ENCODE measurements at regions not wholly inside any gene's neighbourhood (a gene's known extent, or its start where the extent isn't known, plus 50 kb on each side); places are given as distances from the start of the nearest gene placed in this dataset.

GRCh38 chr20:40547483-40548091 lies 141.4 kb downstream of the MAFB start:
- H3K9ac ChIP-seq = no peak overlapping the region
- H2AFZ ChIP-seq = no peak overlapping the region

GRCh38 chr20:40545478-40545877 lies 143.6 kb downstream of the MAFB start:
- Histone ChIP-seq H3K9me3 (ENCODE audit: control insufficient read depth, low read length) (no peaks in the 10 kb centered on the region), H3K4me1 (no peaks in the 10 kb centered on the region), H3K9ac (no peak overlapping the region), H3K27me3 (ENCODE audit: control insufficient read depth, insufficient read depth, low read length) (no peaks in the 10 kb centered on the region), H3K36me3 (ENCODE audit: control insufficient read depth, insufficient read depth, low read length) (no peaks in the 10 kb centered on the region), H3K79me2 (no peaks in the 10 kb centered on the region), H3K4me2 (ENCODE audit: low read length) (no peak overlapping the region), H3K27ac (no peak overlapping the region), H3K4me3 (ENCODE audit: low read depth, low read length) (no peak overlapping the region), H2AFZ (no peak overlapping the region)
- TF ChIP-seq CTCF (IDR thresholded peaks at IDR 0.05) = no peak

More at GRCh38 chr20:40547483-40548091, 141.4 kb downstream of the MAFB start:
- Histone ChIP-seq H3K27ac (no peak overlapping the region), H3K4me3 (ENCODE audit: low read depth, low read length) (no peak overlapping the region), H3K27me3 (ENCODE audit: control insufficient read depth, insufficient read depth, low read length) (no peaks in the 10 kb centered on the region), H3K9me3 (ENCODE audit: control insufficient read depth, low read length) (no peaks in the 10 kb centered on the region), H3K36me3 (ENCODE audit: control insufficient read depth, insufficient read depth, low read length) (no peaks in the 10 kb centered on the region), H3K79me2 (no peaks in the 10 kb centered on the region), H3K4me2 (ENCODE audit: low read length) (no peak overlapping the region), H3K4me1 (no peaks in the 10 kb centered on the region)
- TF ChIP-seq CTCF (IDR thresholded peaks at IDR 0.05) = no peak

- TF ChIP-seq CTCF (IDR thresholded peaks at IDR 0.05) = no peak
- Histone ChIP-seq H3K4me3 (ENCODE audit: low read depth, low read length) (no peak overlapping the region), H2AFZ (no peak overlapping the region), H3K79me2 (no peaks in the 10 kb centered on the region), H3K4me2 (ENCODE audit: low read length) (no peak overlapping the region), H3K27ac (no peak overlapping the region), H3K36me3 (ENCODE audit: control insufficient read depth, insufficient read depth, low read length) (no peaks in the 10 kb centered on the region), H3K9me3 (ENCODE audit: control insufficient read depth, low read length) (no peaks in the 10 kb centered on the region), H3K9ac (no peak overlapping the region), H3K27me3 (ENCODE audit: control insufficient read depth, insufficient read depth, low read length) (no peaks in the 10 kb centered on the region), H3K4me1 (no peaks in the 10 kb centered on the region)
Observed at GRCh38 chr20:40542065-40542464, 147.0 kb downstream of the MAFB start.

GRCh38 chr20:40540166-40540565 lies 148.9 kb downstream of the MAFB start:
- Histone ChIP-seq H3K36me3 (ENCODE audit: control insufficient read depth, insufficient read depth, low read length) (no peaks in the 10 kb centered on the region), H3K4me1 (no peaks in the 10 kb centered on the region), H3K27me3 (ENCODE audit: control insufficient read depth, insufficient read depth, low read length) (no peaks in the 10 kb centered on the region), H3K4me2 (ENCODE audit: low read length) (no peak overlapping the region), H3K79me2 (no peaks in the 10 kb centered on the region), H3K9ac (no peak overlapping the region), H3K9me3 (ENCODE audit: control insufficient read depth, low read length) (no peaks in the 10 kb centered on the region), H3K27ac (no peak overlapping the region), H3K4me3 (ENCODE audit: low read depth, low read length) (no peak overlapping the region), H2AFZ (no peak overlapping the region)
- TF ChIP-seq CTCF (IDR thresholded peaks at IDR 0.05) = no peak

GRCh38 chr20:40538131-40538530 lies 150.9 kb downstream of the MAFB start:
- Histone ChIP-seq H3K4me1 (no peaks in the 10 kb centered on the region), H2AFZ (no peak overlapping the region), H3K4me3 (ENCODE audit: low read depth, low read length) (no peak overlapping the region), H3K79me2 (no peaks in the 10 kb centered on the region), H3K9ac (no peak overlapping the region), H3K27me3 (ENCODE audit: control insufficient read depth, insufficient read depth, low read length) (no peaks in the 10 kb centered on the region), H3K9me3 (ENCODE audit: control insufficient read depth, low read length) (no peaks in the 10 kb centered on the region), H3K27ac (no peak overlapping the region), H3K36me3 (ENCODE audit: control insufficient read depth, insufficient read depth, low read length) (no peaks in the 10 kb centered on the region), H3K4me2 (ENCODE audit: low read length) (no peak overlapping the region)
- no peak for TF ChIP-seq CTCF (IDR thresholded peaks at IDR 0.05)

Measured in parathyroid adenoma (tissue), 2 donors.